CD4-positive, alpha-beta T cell treated with Interleukin-6 at 100 ng/mL for 8 hours (primary cell): ENCODE measurements at regions not wholly inside any gene's neighbourhood (a gene's known extent, or its start where the extent isn't known, plus 50 kb on each side); places are given as distances from the start of the nearest gene placed in this dataset.

ENCODE experiments used
- DNase-seq: peaks from one replicate; pipeline ENCODE4 v3.0.0-alpha.2; 2020; ENCODE audit warnings: mixed read lengths, low spot score

DNA sequence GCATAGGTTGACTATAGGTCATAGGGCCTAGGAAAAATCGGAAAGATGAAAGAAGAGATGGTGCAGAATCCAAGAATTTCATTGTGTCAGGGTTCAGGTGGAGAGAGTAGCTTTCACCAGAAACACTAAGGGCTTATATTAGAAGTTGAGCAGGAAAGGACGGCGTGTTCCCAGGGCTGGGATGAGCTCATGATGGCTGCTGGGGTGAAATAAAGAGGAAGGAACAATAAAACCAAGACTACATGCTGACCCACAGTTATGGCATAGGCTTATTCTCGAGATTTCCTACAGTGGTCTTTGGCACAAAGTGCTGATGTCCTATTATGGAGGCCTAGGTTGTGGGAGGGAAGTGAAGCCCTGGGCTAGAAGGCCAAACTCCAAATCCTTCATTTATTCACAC is 195.8 kb downstream of the PTEN start:
- DNase-seq = no peak

DNA sequence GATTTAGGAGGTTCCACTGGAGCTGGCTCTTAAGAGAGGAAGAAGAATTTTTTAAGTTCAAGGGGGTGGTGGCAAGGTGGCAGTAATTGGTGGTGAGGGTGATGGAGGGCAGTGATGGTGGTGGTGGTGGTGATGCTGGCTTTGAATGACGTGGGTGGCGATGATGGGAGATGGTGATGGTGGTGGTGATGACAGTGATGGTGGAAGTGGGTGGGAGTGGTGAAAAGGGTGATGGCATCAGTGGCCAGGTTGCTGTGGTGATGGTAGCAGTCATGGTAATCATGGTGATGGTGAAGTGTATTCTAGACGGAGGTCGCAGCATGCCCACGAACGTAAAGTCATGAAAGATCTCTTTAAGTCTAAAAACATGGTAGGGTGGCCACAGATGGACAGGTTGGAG is 197.3 kb downstream of the PTEN start:
- no peak for DNase-seq

DNA sequence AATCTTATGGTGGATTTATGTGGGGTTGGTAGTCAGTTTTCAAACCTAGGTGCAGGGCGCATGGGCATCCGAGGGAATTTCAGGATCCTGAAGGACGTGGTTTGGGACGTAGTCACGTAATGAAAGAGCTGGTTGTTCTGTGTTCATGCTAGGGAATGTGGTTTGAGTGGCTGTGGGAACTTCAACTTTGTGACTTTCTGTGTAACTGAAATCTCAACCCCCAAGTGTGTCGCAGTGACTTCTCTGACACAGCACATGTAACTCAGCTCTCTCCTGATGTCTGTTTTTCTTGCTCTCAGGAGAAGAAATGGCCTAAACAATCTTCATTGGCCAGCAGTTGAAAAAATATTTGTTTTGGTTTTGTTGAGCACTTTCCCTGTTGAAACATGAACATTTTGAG is 199.0 kb downstream of the PTEN start:
- no peak for DNase-seq

GRCh38 chr10:88062798-88063472 is 199.5 kb downstream of the PTEN start:
- no peak for DNase-seq

- no peak for DNase-seq
These were observed 200.6 kb downstream of the PTEN start for GRCh38 chr10:88063861-88064557.

DNA sequence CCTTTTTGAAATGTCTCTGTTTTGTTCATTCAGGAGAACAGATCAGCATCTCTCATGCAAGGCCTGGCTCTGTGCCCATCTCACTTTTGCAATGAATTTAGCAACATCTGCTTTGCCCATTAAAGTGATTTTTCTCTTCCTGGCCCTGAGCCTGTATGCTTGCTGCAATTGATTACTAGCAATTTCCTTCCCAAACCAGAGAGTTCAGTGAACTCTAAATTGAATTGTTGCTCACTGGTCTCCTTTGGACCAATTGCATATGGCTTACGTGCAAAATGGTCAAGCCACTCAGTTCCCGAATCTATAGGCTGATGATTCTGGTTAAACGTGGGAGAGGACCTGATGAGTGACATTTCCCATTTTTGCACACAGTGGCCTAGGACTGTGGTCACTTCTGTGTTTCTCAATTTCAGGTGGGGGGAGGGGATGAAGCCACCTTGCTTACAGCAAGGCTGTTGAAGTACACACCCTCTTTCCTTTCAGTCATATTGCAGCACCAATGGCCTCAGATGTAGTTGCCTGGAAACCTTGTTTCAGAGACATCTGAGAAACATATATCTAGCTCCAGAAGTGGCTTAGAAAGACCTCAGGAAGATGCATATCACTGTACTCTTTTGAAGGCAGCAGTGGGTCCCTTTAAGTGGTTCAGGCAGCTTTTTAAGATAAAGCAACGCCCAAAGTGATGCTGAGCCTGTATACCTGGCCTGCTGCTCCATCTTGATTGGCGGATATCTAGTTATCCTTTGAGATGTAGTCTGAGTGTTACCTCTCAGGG is 201.4 kb downstream of the PTEN start:
- DNase-seq = peak; percentile 64

- no peak for DNase-seq
These were observed 202.1 kb downstream of the PTEN start for GRCh38 chr10:88065383-88066049.

DNA sequence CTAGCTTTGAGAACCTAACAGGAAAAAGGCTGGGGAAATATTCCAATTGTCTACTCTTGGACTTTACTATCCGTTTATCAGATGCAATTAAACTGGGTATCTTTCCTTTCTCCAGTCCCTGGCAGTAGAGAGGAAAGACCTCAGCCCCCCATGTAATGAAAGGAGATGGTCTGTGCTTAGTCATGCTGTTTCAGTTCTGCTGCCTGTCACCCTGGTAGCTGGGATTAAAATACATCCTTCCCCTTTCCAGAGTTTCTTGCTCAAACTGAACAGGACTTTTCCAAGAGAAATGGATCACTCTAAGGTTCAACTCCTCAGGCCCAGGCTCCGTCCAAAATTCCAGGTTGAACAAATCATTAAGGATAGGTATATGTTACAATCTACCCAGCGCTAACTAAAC is 202.9 kb downstream of the PTEN start:
- DNase-seq = no peak

GRCh38 chr10:88066876-88067275 is 203.5 kb downstream of the PTEN start:
- peak; percentile 52 for DNase-seq

DNA sequence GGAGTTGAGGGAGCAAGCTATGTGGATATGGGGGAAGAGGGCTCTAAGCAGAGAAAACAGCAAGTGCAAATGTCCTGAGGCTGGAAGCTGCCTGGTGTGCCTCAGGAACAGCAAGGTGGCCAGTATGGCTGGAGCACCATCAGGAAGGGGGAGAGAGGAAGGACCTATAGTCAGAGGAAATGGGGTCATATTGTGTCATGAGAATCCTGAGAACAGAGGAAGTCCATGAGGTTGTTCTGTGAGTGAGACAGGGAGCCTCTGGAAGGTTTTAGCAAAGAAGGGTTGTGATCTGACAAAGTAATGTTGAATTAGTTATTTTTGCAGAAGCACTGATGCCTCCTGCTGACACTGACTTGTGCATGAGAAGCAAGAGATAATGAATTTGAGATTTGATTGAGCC is 204.3 kb downstream of the PTEN start:
- no peak for DNase-seq

DNA sequence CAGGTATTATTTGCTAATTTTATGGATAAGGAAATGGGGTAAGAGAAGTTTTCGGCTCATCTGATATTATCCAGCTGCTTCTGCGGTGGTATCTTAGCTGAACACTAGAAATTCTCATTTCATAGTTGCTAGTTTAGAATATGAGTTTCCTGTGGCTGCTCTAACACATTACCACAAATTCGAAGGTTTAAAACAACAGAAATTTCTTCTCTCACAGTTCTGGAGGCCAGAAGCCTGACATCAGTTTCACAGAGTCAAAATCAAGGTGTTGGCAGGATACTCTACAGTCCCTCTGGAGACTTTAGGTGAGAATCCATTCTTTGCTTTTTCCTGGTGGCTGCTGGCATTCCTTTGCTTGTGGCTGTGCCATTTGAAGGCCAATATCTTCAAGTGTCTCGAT is 205.9 kb downstream of the PTEN start:
- DNase-seq = no peak

GRCh38 chr10:88070080-88070880 is 206.9 kb downstream of the PTEN start:
- DNase-seq = no peak

GRCh38 chr10:88071879-88072278 is 208.5 kb downstream of the PTEN start:
- no peak for DNase-seq

- DNase-seq = no peak
These were observed 210.3 kb downstream of the PTEN start for GRCh38 chr10:88073682-88074081.

DNA sequence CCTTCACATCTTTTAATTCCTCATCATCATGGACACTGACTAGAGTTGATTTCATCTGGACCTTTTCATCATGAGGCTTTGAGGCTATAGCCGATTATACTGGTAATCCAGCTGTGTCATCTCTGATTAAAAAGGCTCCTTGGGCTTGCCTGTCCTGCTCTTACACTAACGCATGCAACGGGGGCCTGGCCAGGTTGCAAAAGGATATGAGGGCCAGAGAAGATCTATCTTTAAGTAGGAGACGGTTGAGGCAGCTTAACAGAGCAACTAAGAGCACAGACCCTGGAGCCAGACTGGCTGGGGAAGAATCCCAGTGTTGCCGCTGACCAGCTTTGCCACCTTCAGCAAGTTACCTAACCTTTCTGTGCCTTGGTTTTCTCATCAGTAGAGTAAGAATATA is 211.5 kb downstream of the PTEN start:
- DNase-seq = no peak

DNA sequence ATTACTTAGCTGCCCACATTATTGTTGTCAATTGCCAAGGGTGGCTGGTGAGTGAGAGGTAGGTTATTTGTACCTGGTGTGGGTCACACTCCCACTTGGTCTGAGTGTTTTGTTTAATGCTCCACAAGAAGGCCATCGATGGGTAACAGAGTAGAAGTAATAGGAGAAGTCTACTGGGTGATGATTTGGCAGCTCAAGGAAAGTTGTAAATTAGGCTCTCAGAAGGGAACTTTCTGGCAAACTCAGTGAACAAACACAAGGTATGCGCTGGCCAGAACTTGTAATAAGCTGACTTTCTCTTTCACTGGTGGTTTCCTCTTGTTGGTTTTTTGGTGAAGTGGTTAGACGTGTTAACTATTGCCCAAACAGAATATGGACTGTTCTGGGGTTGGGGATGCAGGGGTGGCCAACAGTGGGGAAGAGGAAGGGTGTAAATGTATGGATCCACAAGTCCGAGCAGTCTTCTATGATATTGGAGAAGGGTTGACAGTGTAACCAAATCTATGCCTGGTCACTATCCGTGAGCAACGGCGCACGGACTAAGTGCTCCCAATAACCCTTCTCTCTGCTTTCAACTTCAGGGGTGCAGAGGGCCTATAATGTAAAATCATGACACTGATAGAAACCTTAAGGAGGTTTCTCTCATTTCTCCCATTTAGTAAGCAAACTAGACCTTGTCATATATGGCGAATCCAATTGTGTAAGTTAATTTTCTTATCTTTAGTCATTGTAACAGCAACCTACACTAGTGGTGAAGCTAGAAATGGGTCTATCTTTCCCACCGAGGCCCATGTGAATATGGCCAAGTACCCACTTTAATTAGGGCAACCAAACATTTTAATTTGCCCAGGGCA is 212.8 kb downstream of the PTEN start:
- DNase-seq = no peak

GRCh38 chr10:88077977-88078376 is 214.6 kb downstream of the PTEN start:
- no peak for DNase-seq

- no peak for DNase-seq
These were observed 216.8 kb downstream of the PTEN start for GRCh38 chr10:88080213-88080612.

GRCh38 chr10:88081457-88082054 is 218.1 kb downstream of the PTEN start:
- DNase-seq = no peak

DNA sequence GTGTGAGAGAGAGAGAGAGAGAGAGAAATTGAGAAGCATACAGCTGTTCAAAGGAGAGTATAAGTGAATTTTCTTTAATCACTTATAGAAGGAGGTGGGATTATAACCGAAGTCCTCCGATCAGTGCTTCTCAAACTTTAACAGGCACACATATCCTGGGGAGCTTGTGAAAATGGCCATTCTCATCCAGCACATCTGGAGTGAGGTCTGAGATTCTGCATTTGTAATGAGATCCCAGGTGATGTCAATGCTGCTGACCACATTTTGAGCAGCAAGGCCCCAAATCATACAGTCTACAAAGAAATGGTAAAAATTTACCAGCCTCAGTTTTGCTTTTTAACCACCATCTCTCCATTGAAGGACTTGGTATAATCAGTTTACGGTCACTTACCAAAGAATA is 219.0 kb downstream of the PTEN start:
- DNase-seq = no peak
